ENCODE measurements at regions not wholly inside any gene's neighbourhood (a gene's known extent, or its start where the extent isn't known, plus 50 kb on each side); places are given as distances from the start of the nearest gene placed in this dataset.

- Histone ChIP-seq H3K79me2 (ENCODE audit: insufficient read depth, low read length) (no peaks in the 10 kb centered on the region), H3K27me3 (ENCODE audit: control insufficient read depth in 1 of 2, insufficient read depth in 2 of 2, low read length in 2 of 2) (no peaks in the 10 kb centered on the region), H3K9ac (ENCODE audit: insufficient read depth, low read depth, low read length) (no peak overlapping the region), H2AFZ (ENCODE audit: low read length) (no peak overlapping the region), H4K20me1 (ENCODE audit: insufficient read depth, low read length) (no peaks in the 10 kb centered on the region), H3K4me3 (replicated peaks in 1 of 3; ENCODE audit: insufficient read depth in 1 of 3, low read depth in 2 of 3, low read length in 3 of 3) (no peak overlapping the region), H3K4me1 (ENCODE audit: insufficient read depth, low read length) (no peaks in the 10 kb centered on the region), H3K36me3 (replicated peaks in 1 of 2; ENCODE audit: control insufficient read depth in 1 of 2, insufficient read depth in 2 of 2, low read length in 2 of 2) (no peaks in the 10 kb centered on the region), H3K9me3 (ENCODE audit: low read length) (no peaks in the 10 kb centered on the region), H3K4me2 (ENCODE audit: low read depth, low read length) (no peak overlapping the region), H3K27ac (ENCODE audit: extremely low read length, insufficient read depth, low read length) (no peak overlapping the region)
- in situ Hi-C loops (cut with HindIII; ENCODE audit: extremely low pct_ligation_motif_present, low pct_unique_long_range_greater_than_20kb) (no loop called here), intact Hi-C loops (cut with micrococcal nuclease; ENCODE audit: unreplicated experiment) (no loop called here)
- FAIRE-seq (no peak), ATAC-seq (no peak), DNase-seq (ENCODE audit: low spot score) (no peak)
- WGBS (ENCODE audit: low lambda C conversion rate), result 0% methylated on average over 3 of the region's 3 CpGs
- ChIA-PET CTCF (ENCODE audit: low intra/inter-chr PET ratio, low total read pairs) (no interaction called here), POLR2A (no interaction called here)
- TF ChIP-seq AGO2 (optimal IDR thresholded peaks at IDR 0.05; ENCODE audit: low read depth, low read length), result no peak
- BruUV-seq (replicated peaks), result no TSS peak
These were observed 277.8 kb upstream of the VLDLR start for GRCh38 chr9:2343756-2344155.

GRCh38 chr9:2344436-2344835 is 277.2 kb upstream of the VLDLR start:
- no peak overlapping the region for H3K4me2 ChIP-seq (ENCODE audit: low read depth, low read length)
- H3K9me3 ChIP-seq (ENCODE audit: low read length), result no peaks in the 10 kb centered on the region
- POLR2A ChIA-PET, result no interaction called here
- no TSS peak for BruUV-seq (replicated peaks)
- ATAC-seq (no peak), FAIRE-seq (no peak), DNase-seq (ENCODE audit: low spot score) (no peak)
- no peaks in the 10 kb centered on the region for H4K20me1 ChIP-seq (ENCODE audit: insufficient read depth, low read length)
- H3K36me3 ChIP-seq (replicated peaks in 1 of 2; ENCODE audit: control insufficient read depth in 1 of 2, insufficient read depth in 2 of 2, low read length in 2 of 2), result no peaks in the 10 kb centered on the region
- no peaks in the 10 kb centered on the region for H3K79me2 ChIP-seq (ENCODE audit: insufficient read depth, low read length)
- CTCF ChIA-PET (ENCODE audit: low intra/inter-chr PET ratio, low total read pairs), result no interaction called here
- H3K27me3 ChIP-seq (ENCODE audit: control insufficient read depth in 1 of 2, insufficient read depth in 2 of 2, low read length in 2 of 2), result no peaks in the 10 kb centered on the region
- intact Hi-C loops (cut with micrococcal nuclease; ENCODE audit: unreplicated experiment), result no loop called here
- no peaks in the 10 kb centered on the region for H3K4me1 ChIP-seq (ENCODE audit: insufficient read depth, low read length)
- no peak overlapping the region for H3K27ac ChIP-seq (ENCODE audit: extremely low read length, insufficient read depth, low read length)
- no peak overlapping the region for H3K9ac ChIP-seq (ENCODE audit: insufficient read depth, low read depth, low read length)
- 29% methylated on average over 2 of the region's 2 CpGs for WGBS (ENCODE audit: low lambda C conversion rate)
- in situ Hi-C loops (cut with HindIII; ENCODE audit: extremely low pct_ligation_motif_present, low pct_unique_long_range_greater_than_20kb), result no loop called here
- no peak overlapping the region for H2AFZ ChIP-seq (ENCODE audit: low read length)
- no peak overlapping the region for H3K4me3 ChIP-seq (replicated peaks in 1 of 3; ENCODE audit: insufficient read depth in 1 of 3, low read depth in 2 of 3, low read length in 3 of 3)
- TF ChIP-seq ZFP90 (CRISPR knock-in tag; IDR thresholded peaks at IDR 0.05; ENCODE audit: borderline replicate concordance) (no peak), SMC3 (IDR thresholded peaks at IDR 0.05; ENCODE audit: low read length) (no peak), THAP9 (CRISPR knock-in tag; IDR thresholded peaks at IDR 0.05; ENCODE audit: borderline replicate concordance) (no peak), REXO4 (CRISPR knock-in tag; IDR thresholded peaks at IDR 0.05; ENCODE audit: borderline replicate concordance) (no peak), IKZF5 (CRISPR knock-in tag; IDR thresholded peaks at IDR 0.05) (no peak), TAF1 (CRISPR knock-in tag; IDR thresholded peaks at IDR 0.05) (no peak), TBX3 (IDR thresholded peaks at IDR 0.05; ENCODE audit: borderline replicate concordance) (no peak), PAXIP1 (CRISPR knock-in tag; conservative IDR thresholded peaks at IDR 0.05) (no peak), FOXK2 (IDR thresholded peaks at IDR 0.05) (no peak), REPIN1 (CRISPR knock-in tag; IDR thresholded peaks at IDR 0.05; ENCODE audit: borderline replicate concordance, low read depth) (no peak), ATF7-NPFF (CRISPR knock-in tag; IDR thresholded peaks at IDR 0.05; ENCODE audit: low read depth) (no peak)

All from HepG2 (cell line).